Germinal center (tissue), 1 donor: ENCODE measurements at regions not wholly inside any gene's neighbourhood (a gene's known extent, or its start where the extent isn't known, plus 50 kb on each side); places are given as distances from the start of the nearest gene placed in this dataset.
"Not testable (repeated sequence)": the region's sequence is repeated elsewhere in the genome, so short reads cannot be mapped to it uniquely, and the experiment has no call there.

Source experiments
- DNase-seq: peaks from one replicate; pipeline ENCODE4 v3.0.0; 2012; ENCODE audit warnings: mixed read lengths, low spot score

- DNase-seq = no peak
Measured at GRCh38 chr5:100232736-100233135, 302.4 kb upstream of the FAM174A start.

- DNase-seq = no peak
Measured at GRCh38 chr5:100188778-100189177, 346.4 kb upstream of the FAM174A start.

- DNase-seq = no peak
Measured at GRCh38 chr5:100188339-100188738, 346.8 kb upstream of the FAM174A start.

GRCh38 chr5:100186181-100186580, 349.0 kb upstream of the FAM174A start:
- no peak for DNase-seq

GRCh38 chr5:100182402-100182801, 352.8 kb upstream of the FAM174A start:
- no peak for DNase-seq

- no peak for DNase-seq
Measured at GRCh38 chr5:100175346-100175745, 359.8 kb upstream of the FAM174A start.

- no peak for DNase-seq
Measured at GRCh38 chr5:100165309-100165708, 369.9 kb upstream of the FAM174A start.

GRCh38 chr5:100161868-100162267, 373.3 kb upstream of the FAM174A start:
- DNase-seq = no peak

- DNase-seq = no peak
Measured at GRCh38 chr5:100157066-100157465, 378.1 kb upstream of the FAM174A start.

GRCh38 chr5:100148239-100148638, 386.9 kb upstream of the FAM174A start:
- DNase-seq = no peak

GRCh38 chr5:100142607-100143006, 392.6 kb upstream of the FAM174A start:
- no peak for DNase-seq

GRCh38 chr5:100131161-100131560, 404.0 kb upstream of the FAM174A start:
- DNase-seq = no peak

GRCh38 chr5:100130307-100130706, 404.9 kb upstream of the FAM174A start:
- no peak for DNase-seq

- DNase-seq = no peak
Measured at GRCh38 chr5:100119903-100120302, 415.3 kb upstream of the FAM174A start.

- no peak for DNase-seq
Measured at GRCh38 chr5:100110497-100110896, 424.7 kb upstream of the FAM174A start.

GRCh38 chr5:100108883-100109282, 426.3 kb upstream of the FAM174A start:
- DNase-seq = no peak

- not testable (repeated sequence) for DNase-seq
Measured at GRCh38 chr5:100103592-100104119, 431.5 kb upstream of the FAM174A start.

GRCh38 chr5:100101466-100101865, 433.7 kb upstream of the FAM174A start:
- DNase-seq = not testable (repeated sequence)

GRCh38 chr5:100096328-100096727, 438.8 kb upstream of the FAM174A start:
- not testable (repeated sequence) for DNase-seq

GRCh38 chr5:100080703-100081102, 454.5 kb upstream of the FAM174A start:
- not testable (repeated sequence) for DNase-seq

GRCh38 chr5:100079163-100079562, 456.0 kb upstream of the FAM174A start:
- not testable (repeated sequence) for DNase-seq

GRCh38 chr5:100066020-100066419, 469.2 kb upstream of the FAM174A start:
- DNase-seq = not testable (repeated sequence)

- DNase-seq = no peak
Measured at GRCh38 chr5:100043475-100043874, 491.7 kb upstream of the FAM174A start.

- DNase-seq = no peak
Measured at GRCh38 chr5:100026606-100027005, 508.6 kb upstream of the FAM174A start.

GRCh38 chr5:100023536-100023935, 511.6 kb upstream of the FAM174A start:
- no peak for DNase-seq
